NCI-H82 treated with DMSO at 0.1 percent for 48 hours (cell line): ENCODE measurements at regions not wholly inside any gene's neighbourhood (a gene's known extent, or its start where the extent isn't known, plus 50 kb on each side); places are given as distances from the start of the nearest gene placed in this dataset.
"Not testable (repeated sequence)": the region's sequence is repeated elsewhere in the genome, so short reads cannot be mapped to it uniquely, and the experiment has no call there.

Experiments
- DNase-seq: peaks from one replicate; lab custom pipeline; 2025; ENCODE audit not compliant: unreplicated experiment; lab: John Stamatoyannopoulos, UW

DNA sequence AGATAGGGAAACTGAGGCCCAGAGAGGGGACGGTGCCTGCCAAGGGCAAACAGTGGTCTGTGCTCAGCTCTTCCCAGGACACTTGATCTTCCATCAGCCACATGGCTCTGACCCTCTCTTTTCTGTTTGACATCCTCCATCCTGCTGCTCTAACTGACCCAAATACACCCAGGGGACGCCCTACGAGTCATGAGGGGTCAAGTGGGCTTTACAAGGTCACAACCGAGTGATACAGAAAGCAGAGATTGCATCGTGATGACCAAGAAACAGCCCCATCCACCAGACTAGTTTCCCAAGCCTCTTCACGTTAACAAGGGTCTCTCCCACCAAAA is 131.2 kb upstream of the UNC5B start:
- DNase-seq, result no peak

DNA sequence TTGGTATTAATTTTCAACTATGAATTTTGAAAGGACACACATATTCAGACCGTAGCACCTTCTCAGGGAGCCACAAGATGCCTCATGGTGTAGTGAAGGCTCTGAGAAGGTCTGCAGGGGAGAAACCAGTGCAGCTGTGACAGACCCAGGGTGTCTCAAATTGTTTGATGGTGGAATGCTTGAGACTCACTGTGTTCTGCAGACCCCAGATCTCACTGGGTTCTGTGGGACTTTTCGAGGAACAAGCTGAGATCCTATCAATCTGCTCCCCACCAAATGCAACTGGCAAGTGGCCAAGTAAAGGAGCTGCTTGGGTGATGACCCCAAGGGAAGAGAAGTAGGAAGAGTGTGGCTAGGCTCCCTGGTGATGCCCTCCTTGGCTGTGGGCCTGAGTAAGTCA is 130.5 kb upstream of the UNC5B start:
- no peak for DNase-seq

DNA sequence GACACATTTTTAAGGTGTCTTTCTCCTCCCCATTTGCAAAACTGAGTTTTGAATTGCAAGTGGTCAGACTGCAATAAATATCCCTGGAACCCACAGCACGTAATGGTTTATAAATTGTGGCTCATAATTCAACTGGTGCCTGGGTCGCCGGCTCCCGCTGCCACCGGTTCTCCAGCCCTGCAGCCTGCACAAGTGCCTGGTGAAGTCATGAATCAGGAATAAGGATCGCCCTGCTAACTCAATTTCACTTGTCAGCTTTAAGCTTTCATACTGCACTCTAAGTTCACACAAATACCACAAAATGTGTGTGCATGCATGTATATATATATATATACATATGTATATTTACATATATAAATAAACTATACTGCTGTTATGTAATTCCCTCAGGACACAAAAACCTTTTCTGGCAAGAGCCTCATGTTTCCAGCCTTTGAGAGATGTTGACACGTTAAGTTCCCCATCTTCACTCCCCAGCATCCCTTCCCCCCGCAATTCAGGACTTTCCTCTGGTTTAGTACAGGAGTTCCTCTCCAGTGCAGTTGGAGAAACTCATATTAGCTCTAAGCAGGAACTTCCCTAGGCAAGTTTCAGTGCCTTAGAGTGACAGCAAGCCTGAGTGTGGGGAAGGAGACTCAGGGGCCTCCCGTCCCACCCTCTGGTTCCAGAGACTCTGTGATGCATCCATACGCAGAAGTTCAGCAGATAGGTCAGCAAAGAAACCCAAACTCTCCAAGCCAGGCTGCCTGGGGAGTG is 129.2 kb upstream of the UNC5B start:
- no peak for DNase-seq

DNA sequence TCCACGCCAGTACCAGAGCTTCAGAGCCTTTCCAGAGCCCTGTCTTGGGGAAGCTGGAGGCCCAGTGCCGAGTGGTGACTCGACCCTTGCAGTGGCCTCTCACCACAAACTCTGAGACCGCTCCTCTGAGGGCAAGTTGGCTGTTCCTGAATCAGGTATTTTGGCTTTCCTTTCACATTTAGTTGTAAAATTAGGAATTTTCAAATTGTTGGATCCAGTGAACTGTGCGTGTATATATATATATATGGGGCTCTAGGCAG is 128.7 kb upstream of the UNC5B start:
- no peak for DNase-seq

DNA sequence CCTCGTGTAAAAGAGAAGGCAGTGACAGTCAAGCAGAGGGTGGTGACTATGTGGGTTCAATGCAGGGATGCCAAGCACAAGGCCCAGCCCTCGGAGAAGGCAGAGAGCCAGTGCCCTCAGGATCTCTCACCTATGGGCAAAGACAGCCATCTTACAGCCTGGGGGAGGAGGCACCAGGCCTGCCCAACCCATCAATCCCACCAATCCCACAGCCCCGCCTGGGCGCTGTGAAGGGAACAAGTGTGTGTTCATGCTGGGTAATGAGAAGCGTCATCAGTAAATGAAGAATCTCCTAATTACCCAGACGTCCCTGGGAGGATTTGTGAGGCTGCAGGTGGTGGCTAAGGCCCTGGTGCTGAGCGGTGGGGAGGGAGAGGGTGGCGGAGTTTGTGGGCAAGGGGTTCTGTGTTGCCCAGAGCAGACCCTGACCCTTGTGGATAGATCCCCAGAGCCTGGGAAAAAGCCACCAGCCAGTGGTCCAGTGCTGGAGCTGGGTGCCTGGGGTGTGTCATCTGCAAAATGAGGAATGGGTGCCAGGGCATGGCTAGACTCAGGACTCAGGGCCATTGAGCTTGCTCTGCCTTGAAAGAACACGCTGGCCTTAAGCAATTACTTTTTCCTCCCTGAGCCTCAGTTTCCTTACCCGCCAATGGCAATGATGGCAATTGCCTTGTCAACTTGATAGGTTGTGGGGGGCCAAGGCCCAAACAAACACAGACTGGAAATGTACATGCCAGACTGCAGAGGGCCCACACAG is 128.1 kb upstream of the UNC5B start:
- peak; percentile 10 for DNase-seq

DNA sequence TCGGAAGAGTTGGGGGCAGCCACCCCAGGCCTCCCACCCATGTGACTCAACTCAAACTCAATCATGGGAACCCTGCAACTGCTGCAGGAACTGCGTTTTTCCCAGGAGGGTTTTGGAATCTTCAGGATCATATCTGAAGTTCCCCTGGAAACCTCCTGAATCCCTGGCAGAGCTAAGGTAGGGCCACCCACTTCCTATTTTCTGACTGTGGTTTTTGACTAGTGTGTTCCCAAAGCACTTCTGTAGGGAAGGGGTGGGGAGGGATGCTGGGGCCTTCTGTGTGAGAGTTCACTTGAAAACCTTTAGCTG is 127.6 kb upstream of the UNC5B start:
- DNase-seq, result no peak

DNA sequence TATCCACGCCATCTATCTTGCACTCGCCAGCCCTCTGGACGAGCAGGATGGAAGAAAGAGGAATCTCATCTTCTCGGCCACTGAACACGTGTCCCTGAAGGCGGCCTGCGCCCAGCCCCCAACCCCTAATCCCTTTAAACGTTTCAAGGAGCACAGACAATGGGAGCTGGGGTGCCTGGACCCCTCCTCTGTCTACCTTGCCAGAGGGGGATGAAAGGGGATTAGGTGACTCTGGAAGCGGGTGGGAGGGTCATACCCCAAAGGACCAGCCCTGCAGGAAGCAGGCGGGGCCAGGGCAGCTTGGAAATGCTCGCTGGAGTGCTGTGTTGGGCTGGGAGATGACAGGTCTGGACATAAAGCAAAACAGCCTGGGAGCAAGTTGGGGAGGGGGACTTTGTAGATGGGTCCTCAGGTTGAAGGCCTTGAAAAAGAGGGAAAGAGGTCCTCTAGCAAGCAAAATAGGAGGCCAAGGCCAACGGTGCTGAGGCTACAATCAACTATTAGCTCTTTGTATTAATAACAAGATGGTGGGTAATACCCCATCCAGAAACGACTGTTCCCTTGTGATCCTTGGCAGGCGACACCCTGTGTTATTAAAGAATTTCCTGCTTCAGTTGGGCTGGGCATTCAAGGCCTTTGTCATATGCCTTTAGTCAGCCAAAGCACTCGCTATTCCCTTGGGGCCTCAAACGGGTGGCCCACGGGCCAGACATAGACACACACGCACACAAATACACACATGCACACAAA is 126.5 kb upstream of the UNC5B start:
- peak; percentile 97 for DNase-seq

DNA sequence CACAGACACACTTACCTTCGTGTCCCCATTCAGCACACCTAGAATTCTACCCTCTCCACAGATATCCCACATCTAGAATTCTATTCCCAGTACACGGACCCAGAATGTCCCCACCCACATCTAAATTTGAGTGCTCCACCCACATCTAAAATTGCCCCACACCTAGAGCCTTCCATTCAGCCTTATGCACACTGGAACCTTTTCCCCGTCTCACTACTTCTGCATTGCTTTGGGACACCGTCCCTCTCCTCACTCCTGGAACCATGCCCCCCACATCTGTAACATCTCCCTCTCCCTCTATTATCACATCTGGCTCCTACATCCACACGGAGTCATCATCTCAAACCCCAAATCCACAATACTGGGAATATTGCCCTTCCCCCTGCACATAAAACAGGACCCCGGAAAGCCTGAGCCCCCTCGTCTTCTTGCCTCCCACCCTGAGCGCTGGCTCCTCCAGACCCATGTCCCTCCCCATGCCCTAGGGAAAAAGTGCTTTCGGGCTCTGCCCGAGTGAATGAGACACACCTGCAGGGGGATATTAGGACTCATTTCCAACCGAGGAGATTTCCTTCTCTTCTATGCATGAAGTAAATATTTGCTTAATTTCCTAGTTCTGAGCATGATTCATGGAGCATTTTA is 125.8 kb upstream of the UNC5B start:
- no peak for DNase-seq

DNA sequence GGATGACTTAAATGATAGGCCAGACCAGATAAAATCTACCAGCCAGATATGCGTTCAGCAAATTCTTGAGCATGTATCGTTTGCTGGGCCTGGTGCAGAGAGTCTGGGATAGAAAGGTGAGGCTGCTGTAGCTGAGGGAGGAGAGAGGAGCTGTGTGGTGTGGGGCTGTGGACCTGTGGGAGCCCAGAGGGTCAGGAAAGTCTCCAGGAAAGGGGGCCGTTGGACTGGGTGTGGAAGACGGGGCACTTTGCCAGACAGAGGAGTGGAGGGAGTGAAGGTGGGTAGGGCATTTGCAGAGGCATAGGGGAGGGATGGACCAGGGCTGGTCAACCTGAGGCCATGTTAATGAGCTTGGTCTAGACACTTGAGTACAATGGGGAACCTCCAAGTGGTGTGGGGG is 124.7 kb upstream of the UNC5B start:
- no peak for DNase-seq

DNA sequence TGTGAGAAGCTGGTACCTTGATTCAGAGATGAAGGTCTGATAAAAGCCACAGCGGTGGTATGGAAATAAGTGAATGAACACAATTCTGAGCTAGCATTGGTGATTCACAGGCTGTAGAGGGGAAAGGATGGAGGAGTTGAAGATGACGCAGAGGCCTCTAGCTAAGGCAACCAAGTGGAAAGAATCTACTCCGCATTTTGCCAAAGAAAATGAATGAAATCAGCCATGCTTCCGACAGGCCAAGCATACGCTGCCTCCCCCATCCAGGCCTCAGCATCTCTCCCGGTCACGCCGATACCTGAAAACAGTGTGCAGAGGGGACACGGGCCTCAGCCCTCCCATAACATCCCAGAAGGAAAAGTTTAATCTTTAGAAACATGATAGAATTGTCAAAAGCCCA is 124.3 kb upstream of the UNC5B start:
- DNase-seq, result no peak

DNA sequence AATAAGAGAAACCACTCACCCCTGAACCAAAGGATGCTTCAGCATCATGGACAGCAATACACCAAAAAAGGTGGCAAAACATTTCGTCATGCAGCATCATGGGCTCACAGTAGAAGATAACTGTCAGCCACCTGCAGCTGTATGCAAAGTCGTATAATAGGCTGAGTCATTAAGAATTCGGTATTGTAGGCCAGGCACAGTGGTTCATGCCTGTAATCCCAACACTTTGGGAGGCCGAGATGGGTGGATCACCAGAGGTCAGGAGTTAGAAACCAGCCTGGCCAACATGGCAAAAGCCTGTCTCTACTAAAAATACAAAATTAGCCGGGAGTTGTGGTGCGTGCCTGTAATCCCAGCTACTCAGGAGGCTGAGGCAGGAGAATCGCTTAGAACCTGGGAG is 123.8 kb upstream of the UNC5B start:
- DNase-seq, result not testable (repeated sequence)

DNA sequence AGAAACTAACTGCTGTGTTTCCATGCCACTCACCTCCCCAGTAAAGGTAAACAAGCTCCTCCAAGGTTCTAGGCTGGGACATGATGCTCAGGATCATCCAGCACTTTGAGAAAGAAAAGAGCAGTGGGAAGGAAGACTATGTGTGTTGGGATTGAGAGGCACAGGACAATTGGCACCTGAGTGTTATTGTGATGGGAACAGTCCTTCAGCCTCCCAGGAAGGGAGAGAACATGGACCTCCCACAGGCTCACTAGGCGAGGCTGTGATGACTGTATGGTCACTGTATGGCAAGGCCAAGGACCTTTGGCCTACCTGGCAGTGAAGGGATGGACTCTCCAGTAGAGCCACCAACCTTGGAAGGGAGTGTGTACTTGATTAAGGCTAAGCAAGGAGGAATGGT is 123.2 kb upstream of the UNC5B start:
- no peak for DNase-seq

DNA sequence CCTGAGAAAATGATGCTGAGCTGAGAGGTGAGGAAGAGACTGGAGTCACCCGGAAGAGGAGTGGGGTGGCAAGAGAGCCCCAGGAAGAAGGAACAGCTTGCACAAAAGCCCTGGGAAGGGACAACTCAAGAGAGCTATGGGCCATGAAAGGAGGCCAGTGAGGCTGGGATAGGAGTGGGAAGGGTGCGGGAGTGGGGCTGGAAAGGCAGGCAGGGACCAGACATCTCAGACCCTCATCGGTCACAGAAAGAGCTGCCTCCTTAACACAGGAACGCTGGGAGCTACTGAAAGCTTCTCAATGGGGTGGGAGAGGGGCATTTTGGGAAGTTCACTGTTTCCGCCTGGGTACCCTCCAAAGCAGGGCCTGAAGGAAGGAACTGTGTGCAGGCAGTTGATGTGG is 122.0 kb upstream of the UNC5B start:
- DNase-seq, result no peak

DNA sequence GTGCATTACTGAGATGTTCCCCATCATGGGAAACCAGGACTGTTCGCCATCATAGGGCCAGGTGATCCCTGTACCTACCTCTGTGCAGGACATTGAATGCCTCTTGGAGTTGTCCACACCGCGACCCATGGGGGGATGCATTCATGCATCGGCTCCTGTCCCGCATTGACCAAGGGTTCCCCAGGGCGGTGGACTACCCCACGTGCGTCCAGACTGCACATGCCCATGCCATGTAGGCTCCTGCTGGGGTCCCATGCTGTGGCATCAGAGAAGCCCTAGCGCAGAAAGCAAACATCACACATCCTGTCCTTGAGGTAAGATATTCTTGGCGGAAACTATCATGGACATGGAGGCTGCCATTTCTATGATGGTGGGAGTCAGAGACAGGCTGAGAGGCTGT is 121.6 kb upstream of the UNC5B start:
- DNase-seq, result no peak

DNA sequence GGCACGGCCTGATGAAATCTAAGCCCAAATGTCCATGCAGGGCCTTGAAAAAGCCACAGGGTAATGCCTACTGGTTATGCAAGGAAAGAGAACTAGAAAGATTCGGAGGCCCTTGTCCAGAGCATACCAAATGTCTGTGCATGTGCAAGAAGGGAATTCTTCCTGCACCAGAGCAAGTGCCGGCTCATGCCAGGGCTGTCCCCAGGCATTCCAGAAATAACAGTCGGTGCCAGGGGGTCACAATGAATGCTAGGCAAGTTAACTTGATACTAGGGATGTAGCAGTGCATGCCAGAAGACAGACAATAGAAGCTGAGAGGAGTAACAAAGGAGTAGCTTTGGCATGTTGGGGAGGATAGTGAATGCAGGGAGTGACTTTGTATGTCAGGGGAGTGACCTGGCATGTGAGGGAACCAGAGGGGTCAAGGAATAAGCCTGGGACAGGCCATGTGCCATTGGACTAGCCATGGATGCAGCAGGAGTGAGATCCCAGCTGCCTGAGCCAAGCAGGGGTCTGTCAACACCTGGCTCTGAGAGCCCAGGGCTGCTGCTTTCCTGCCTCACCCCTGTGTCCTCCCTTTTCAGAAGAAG is 119.5 kb upstream of the UNC5B start:
- no peak for DNase-seq

DNA sequence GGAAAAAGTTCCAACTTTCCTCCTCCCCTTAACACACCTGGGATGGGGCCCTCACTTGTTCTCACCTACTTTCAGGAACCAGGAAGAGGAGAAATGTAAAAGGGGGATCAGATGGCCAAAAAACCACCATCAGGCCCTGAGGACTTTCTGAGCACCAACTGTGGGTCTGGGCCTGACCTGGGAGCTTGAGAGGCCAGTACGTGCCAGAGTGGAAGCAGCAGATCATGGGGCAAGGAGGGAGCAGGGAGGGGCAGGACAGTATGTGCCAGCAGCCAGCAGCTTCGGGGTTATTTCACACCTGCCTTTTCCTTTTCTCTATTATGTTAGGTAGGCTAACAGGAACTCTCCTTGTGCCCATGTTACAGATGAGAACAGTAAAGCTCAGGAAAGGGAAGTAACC is 118.8 kb upstream of the UNC5B start:
- no peak for DNase-seq

DNA sequence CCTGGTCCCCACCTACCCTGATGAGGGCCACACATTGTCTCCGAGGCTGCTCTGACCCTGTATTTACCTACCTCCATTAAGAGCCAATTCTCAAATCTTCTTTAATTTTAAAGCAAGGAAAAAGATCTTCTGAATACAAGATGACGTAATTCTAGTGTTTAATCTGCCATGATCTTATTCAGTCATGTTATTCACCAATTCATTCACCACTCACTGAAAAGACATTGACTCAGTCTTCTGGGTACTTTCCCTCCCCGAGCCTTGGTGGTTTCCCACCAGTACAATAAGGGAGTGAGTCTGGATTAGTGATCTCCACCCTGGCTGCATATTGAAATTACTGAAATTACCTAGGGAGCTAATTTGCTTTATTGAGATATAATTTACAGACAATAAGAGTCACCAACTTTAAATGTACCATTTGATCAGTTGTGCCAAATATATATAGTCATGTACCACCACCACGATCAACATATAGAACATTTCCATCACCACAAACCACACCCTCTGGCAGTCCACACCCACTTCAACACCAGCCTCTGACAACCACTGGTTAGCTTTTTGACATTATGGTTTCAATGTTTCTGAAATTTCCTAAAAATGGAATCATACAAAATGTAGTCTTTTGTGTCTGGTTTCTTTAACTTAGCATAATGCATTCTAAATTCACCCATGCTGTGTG is 117.5 kb upstream of the UNC5B start:
- DNase-seq, result no peak

DNA sequence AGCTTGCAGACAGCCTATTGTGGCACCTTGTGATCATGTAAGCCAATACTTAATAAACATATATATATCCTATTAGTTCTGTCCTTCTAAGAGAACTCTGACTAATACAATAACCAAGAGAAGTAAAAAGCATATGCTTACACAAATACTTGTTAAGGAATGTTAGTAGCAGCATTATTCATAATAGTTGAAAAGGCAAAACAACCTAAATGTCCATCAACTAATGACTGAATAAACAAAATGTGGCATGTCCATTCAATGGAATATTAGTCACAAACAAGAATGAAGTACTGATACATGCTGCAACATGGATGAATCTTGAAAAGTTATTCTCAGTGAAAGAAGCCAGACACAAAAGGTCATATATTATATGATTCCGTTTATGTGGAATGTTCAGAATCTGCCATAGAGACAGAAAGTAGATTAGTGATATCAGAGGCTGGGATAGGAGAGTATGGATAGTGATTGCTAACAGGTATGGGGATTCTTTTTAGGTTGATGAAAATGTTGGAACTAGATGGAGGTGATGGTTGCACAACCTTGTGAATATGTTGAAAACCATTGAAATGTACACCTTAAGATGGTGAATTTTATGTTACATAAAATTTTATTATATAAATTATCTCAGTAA is 112.5 kb upstream of the UNC5B start:
- DNase-seq, result no peak

DNA sequence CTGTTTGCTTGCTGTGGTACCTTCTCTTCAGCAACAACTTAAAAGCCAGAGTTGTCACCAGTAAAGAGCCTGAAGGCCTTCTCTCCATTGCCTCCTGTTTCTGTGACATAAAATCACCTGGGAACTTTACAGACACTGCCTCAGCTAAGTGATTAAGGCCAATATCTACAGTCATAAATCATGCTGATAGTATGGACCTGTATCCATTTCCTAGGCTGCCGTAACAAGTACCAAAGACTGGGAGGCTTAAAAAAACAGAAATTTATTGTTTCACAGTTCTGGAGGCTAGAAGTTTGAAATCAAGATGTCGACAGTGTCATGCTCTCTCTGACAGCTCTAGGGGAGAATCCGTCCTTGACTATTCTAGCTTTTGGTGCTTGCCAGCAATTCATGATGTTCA is 108.4 kb upstream of the UNC5B start:
- no peak for DNase-seq

DNA sequence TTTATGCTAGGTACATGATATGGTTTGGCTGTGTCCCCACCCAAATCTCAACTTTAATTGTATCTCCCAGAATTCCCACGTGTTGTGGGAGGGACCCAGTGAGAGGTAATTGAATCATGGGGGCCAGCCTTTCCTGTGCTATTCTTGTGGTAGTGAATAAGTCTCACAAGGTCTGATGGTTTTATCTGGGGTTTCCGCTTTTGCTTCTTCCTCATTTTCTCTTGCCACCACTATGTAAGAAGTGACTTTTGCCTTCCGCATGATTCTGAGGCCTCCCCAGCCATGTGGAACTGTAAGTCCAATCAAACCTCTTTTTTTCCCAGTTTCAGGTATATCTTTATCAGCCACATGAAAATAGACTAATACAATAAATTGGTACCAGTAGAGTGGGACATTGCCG is 106.2 kb upstream of the UNC5B start:
- DNase-seq, result not testable (repeated sequence)

DNA sequence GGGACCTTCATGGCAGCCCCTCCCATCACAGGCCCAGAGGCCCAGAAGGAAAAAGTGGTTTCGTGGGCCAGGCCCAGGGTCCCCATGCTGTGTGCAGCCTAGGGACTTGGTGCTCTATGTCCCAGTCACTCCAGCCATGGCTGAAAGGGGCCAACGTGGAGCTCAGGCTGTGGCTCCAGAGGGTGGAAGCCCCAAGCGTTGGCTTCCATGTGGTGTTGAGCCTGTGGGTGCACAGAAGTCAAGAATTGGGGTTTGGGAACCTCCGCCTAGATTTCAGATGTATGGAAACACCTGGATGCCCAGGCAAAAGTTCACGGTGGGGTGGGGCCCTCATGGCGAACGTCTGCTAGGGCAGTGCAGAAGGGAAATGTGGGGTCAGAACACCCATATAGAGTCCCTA is 105.3 kb upstream of the UNC5B start:
- DNase-seq, result not testable (repeated sequence)
